Liver (tissue), 8 donors: ENCODE measurements at regions not wholly inside any gene's neighbourhood (a gene's known extent, or its start where the extent isn't known, plus 50 kb on each side); places are given as distances from the start of the nearest gene placed in this dataset.

Experiments
- DNase-seq: peaks from one replicate; pipeline ENCODE4 v3.0.0-alpha.2; 2017; ENCODE audit warnings: low spot score
- H3K27ac ChIP-seq, 2 donors: one replicate each; pipeline ENCODE4 v1.7.0; 2013; ENCODE audit warnings: inconsistent platforms in 2 of 2, low read length in 2 of 2, control low read depth in 1 of 2, low read depth in 1 of 2, mild to moderate bottlenecking in 1 of 2
- H3K27me3 ChIP-seq, 4 donors: one replicate each; pipeline versions ENCODE4 v1.6.1 to v1.7.0; 2013; ENCODE audit warnings: low read length in 3 of 4, inconsistent platforms in 1 of 4, mild to moderate bottlenecking in 1 of 4, moderate library complexity in 1 of 4; ENCODE audit not compliant: control insufficient read depth in 4 of 4, insufficient read depth in 4 of 4
- H3K36me3 ChIP-seq, 4 donors: one replicate each; pipeline versions ENCODE4 v1.6.1 to v1.7.0; 2013; ENCODE audit warnings: low read length in 3 of 4, mild to moderate bottlenecking in 3 of 4, low read depth in 1 of 4, moderate library complexity in 1 of 4; ENCODE audit not compliant: control insufficient read depth in 4 of 4, insufficient read depth in 3 of 4
- H3K4me1 ChIP-seq, 4 donors: one replicate each; pipeline versions ENCODE4 v1.6.1 to v1.7.0; 2013; ENCODE audit warnings: low read length in 3 of 4, mild to moderate bottlenecking in 3 of 4, moderate library complexity in 1 of 4; ENCODE audit not compliant: control insufficient read depth in 4 of 4, insufficient read depth in 4 of 4
- H3K4me3 ChIP-seq, 3 donors: one replicate each; pipeline versions ENCODE4 v1.6.1 to v1.7.0; 2013; ENCODE audit warnings: low read length in 3 of 3, control low read depth in 1 of 3, low read depth in 1 of 3, mild to moderate bottlenecking in 1 of 3
- H3K9ac ChIP-seq, 2 donors: one replicate each; pipeline ENCODE4 v1.7.0; 2013; ENCODE audit warnings: low read length in 2 of 2, mild to moderate bottlenecking in 2 of 2, moderate library complexity in 2 of 2, control low read depth in 1 of 2, low read depth in 1 of 2
- H3K9me3 ChIP-seq, 4 donors: one replicate each; pipeline versions ENCODE4 v1.6.1 to v1.7.0; 2013; ENCODE audit warnings: low read length in 3 of 4; ENCODE audit not compliant: control insufficient read depth in 4 of 4
- ATF3 ChIP-seq: IDR thresholded peaks from 2 replicates; pipeline ENCODE4 v1.6.1; 2016; ENCODE audit warnings: antibody characterized with exemption
- CTCF ChIP-seq: fragments of 150-350 bp; IDR thresholded peaks from 2 replicates; pipeline ENCODE4 v1.5.1; 2017; ENCODE audit warnings: improper control_type of control experiment, low read depth, low read length; ENCODE audit not compliant: missing input control
- EGR1 ChIP-seq, 2 donors: IDR thresholded peaks; 2 replicates each; pipeline ENCODE4 v1.6.1; 2016 to 2018; ENCODE audit warnings: antibody characterized with exemption in 2 of 2, low read depth in 2 of 2
- FOXA1 ChIP-seq: IDR thresholded peaks from 2 replicates; pipeline ENCODE4 v1.6.1; 2016; ENCODE audit warnings: antibody characterized with exemption
- FOXA2 ChIP-seq: IDR thresholded peaks from 2 replicates; pipeline ENCODE4 v1.6.1; 2016; ENCODE audit warnings: antibody characterized with exemption
- GABPA ChIP-seq, 2 donors: IDR thresholded peaks in 1 of 2; conservative IDR thresholded peaks in 1 of 2; 2 replicates each; pipeline ENCODE4 v1.6.1; 2016; ENCODE audit warnings: antibody characterized with exemption in 2 of 2, mild to moderate bottlenecking in 1 of 2, moderate library complexity in 1 of 2
- HNF4A ChIP-seq, 2 donors: conservative IDR thresholded peaks; 2 replicates each; pipeline ENCODE4 v1.6.1; 2016; ENCODE audit warnings: antibody characterized with exemption in 2 of 2, mild to moderate bottlenecking in 2 of 2
- HNF4G ChIP-seq: IDR thresholded peaks from 2 replicates; pipeline ENCODE4 v1.6.1; 2016; ENCODE audit warnings: antibody characterized with exemption
- JUND ChIP-seq, 2 donors: IDR thresholded peaks; 2 replicates each; pipeline ENCODE4 v1.6.1; 2016; ENCODE audit warnings: antibody characterized with exemption in 2 of 2
- MAX ChIP-seq: IDR thresholded peaks from 2 replicates; pipeline ENCODE4 v1.6.1; 2016; ENCODE audit warnings: antibody characterized with exemption
- NR2F2 ChIP-seq: IDR thresholded peaks from 2 replicates; pipeline ENCODE4 v1.6.1; 2016; ENCODE audit warnings: antibody characterized with exemption
- REST ChIP-seq: IDR thresholded peaks from 2 replicates; pipeline ENCODE4 v1.6.1; 2016; ENCODE audit warnings: antibody characterized with exemption, mild to moderate bottlenecking
- RXRA ChIP-seq, 2 donors: IDR thresholded peaks; 2 replicates each; pipeline ENCODE4 v1.6.1; 2017 to 2018; ENCODE audit warnings: antibody characterized with exemption in 2 of 2, mild to moderate bottlenecking in 1 of 2
- SP1 ChIP-seq: IDR thresholded peaks from 2 replicates; pipeline ENCODE4 v1.6.1; 2018; ENCODE audit warnings: antibody characterized with exemption, mild to moderate bottlenecking
- TAF1 ChIP-seq: conservative IDR thresholded peaks from 2 replicates; pipeline ENCODE4 v1.6.1; 2016; ENCODE audit warnings: antibody characterized with exemption, mild to moderate bottlenecking
- YY1 ChIP-seq: IDR thresholded peaks from 2 replicates; pipeline ENCODE4 v1.6.1; 2016; ENCODE audit warnings: antibody characterized with exemption, mild to moderate bottlenecking
- ZBTB33 ChIP-seq: IDR thresholded peaks from 2 replicates; pipeline ENCODE4 v1.6.1; 2016; ENCODE audit warnings: antibody characterized with exemption
- WGBS: extraction: QIAGEN DNeasy Blood & Tissue Kit; methylation state at CpG from one replicate; pipeline ENCODE4 v1.1.7; 2013; 5-methylcytosine and 5-hydroxymethylcytosine counted together
- donor health status: healthy.
- donor health status: healthy.
- donor health status: healthy.
- donor health status: healthy.
- donor health status: healthy.

- Histone ChIP-seq H3K27me3 (no peaks in the 10 kb centered on the region), H3K4me3 (no peak overlapping the region), H3K36me3 (no peaks in the 10 kb centered on the region), H3K27ac (no peak overlapping the region), H3K9ac (no peak overlapping the region), H3K4me1 (no peaks in the 10 kb centered on the region), H3K9me3 (peaks cover 0 to 1% (median 0%) of the 10 kb centered on the region in 4 donors)
- DNase-seq: no peak
- 88% methylated on average over 1 of the region's 1 CpG for WGBS
- TF ChIP-seq RXRA (IDR thresholded peaks at IDR 0.05): no peak
- TF ChIP-seq JUND (IDR thresholded peaks at IDR 0.05): no peak
- TF ChIP-seq NR2F2: no peak
- no peak for TF ChIP-seq ATF3
- no peak for TF ChIP-seq TAF1
- TF ChIP-seq GABPA (IDR thresholded peaks at IDR 0.05 in 1 of 2, conservative IDR thresholded peaks at IDR 0.05 in 1 of 2): no peak
- TF ChIP-seq MAX: no peak
- TF ChIP-seq CTCF: no peak
- TF ChIP-seq REST: no peak
- no peak for TF ChIP-seq YY1
- no peak for TF ChIP-seq FOXA1
- no peak for TF ChIP-seq HNF4G
- TF ChIP-seq SP1: no peak
- no peak for TF ChIP-seq FOXA2
- TF ChIP-seq ZBTB33: no peak
- no peak for TF ChIP-seq HNF4A (conservative IDR thresholded peaks at IDR 0.05)
- no peak for TF ChIP-seq EGR1 (IDR thresholded peaks at IDR 0.05; ENCODE audit: low read depth in 2 of 2)
Measured at GRCh38 chr1:75062111-75062510, 72.1 kb upstream of the LHX8 start.

GRCh38 chr1:75067975-75068374 lies 66.2 kb upstream of the LHX8 start:
- no peak for DNase-seq
- TF ChIP-seq CTCF (no peak), YY1 (no peak)
- H3K9ac ChIP-seq: no peak overlapping the region
- 68% methylated on average over 1 of the region's 1 CpG for WGBS
- H3K9me3 ChIP-seq: peaks cover 0 to 5% (median 0%) of the 10 kb centered on the region in 4 donors
- no peak overlapping the region for H3K4me3 ChIP-seq
- no peak overlapping the region for H3K27ac ChIP-seq
- H3K4me1 ChIP-seq: no peaks in the 10 kb centered on the region
- no peaks in the 10 kb centered on the region for H3K36me3 ChIP-seq
- H3K27me3 ChIP-seq: peaks cover 0 to 8% (median 0%) of the 10 kb centered on the region in 4 donors
